ENCODE measurements at regions not wholly inside any gene's neighbourhood (a gene's known extent, or its start where the extent isn't known, plus 50 kb on each side); places are given as distances from the start of the nearest gene placed in this dataset.

- no peaks in the 10 kb centered on the region for H3K27me3 Mint-ChIP-seq (ENCODE audit: low read depth in 2 of 2)
- TF ChIP-seq, protein P1, sequence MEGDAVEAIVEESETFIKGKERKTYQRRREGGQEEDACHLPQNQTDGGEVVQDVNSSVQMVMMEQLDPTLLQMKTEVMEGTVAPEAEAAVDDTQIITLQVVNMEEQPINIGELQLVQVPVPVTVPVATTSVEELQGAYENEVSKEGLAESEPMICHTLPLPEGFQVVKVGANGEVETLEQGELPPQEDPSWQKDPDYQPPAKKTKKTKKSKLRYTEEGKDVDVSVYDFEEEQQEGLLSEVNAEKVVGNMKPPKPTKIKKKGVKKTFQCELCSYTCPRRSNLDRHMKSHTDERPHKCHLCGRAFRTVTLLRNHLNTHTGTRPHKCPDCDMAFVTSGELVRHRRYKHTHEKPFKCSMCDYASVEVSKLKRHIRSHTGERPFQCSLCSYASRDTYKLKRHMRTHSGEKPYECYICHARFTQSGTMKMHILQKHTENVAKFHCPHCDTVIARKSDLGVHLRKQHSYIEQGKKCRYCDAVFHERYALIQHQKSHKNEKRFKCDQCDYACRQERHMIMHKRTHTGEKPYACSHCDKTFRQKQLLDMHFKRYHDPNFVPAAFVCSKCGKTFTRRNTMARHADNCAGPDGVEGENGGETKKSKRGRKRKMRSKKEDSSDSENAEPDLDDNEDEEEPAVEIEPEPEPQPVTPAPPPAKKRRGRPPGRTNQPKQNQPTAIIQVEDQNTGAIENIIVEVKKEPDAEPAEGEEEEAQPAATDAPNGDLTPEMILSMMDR (IDR thresholded peaks at IDR 0.05): no peak
- Histone ChIP-seq H3K27me3 (ENCODE audit: control insufficient read depth, insufficient read depth, low read length) (no peaks in the 10 kb centered on the region), H3K4me3 (ENCODE audit: low read length) (no peak overlapping the region), H3K27ac (ENCODE audit: low read length) (no peak overlapping the region), H3K4me1 (ENCODE audit: control insufficient read depth, insufficient read depth, low read length) (no peaks in the 10 kb centered on the region), H3K36me3 (ENCODE audit: control insufficient read depth, insufficient read depth, low read length) (no peaks in the 10 kb centered on the region), H3K9me3 (ENCODE audit: control insufficient read depth, insufficient read depth, low read length) (no peaks in the 10 kb centered on the region)
- H3K36me3 Mint-ChIP-seq: no peaks in the 10 kb centered on the region
- no peak for DNase-seq
- peaks cover 6% of the 10 kb centered on the region in 2 donors for H3K9me3 Mint-ChIP-seq
- no peaks in the 10 kb centered on the region for H3K4me1 Mint-ChIP-seq
- WGBS (ENCODE audit: insufficient coverage): 87% methylated on average over 2 of the region's 3 CpGs
- no peak for ATAC-seq
- intact Hi-C loops (cut with micrococcal nuclease): no loop called here
- no peak overlapping the region for H3K27ac Mint-ChIP-seq
- no peak overlapping the region for H3K4me3 Mint-ChIP-seq
Observed at GRCh38 chr13:107743983-107744382, 471.4 kb downstream of the LIG4 start.

DNA sequence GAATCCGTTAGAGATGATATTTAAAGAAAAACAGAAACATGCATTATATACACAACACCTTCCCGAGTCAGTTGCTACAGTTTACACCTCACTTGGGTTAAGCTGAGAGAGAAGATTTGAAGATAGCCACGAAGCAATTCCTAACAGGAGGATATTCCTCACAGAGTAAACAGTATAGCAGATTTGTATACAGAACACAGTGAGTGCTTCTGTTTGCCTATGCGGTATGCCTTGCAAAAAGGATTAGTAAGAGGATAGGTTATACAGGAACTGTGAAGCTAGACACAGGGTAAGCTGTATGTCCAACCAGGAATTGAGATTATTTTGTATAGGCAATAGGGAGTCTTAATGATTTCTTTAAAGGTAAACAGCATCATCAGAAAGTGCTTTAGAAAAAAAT lies 471.8 kb downstream of the LIG4 start:
- Mint-ChIP-seq H3K27me3 (ENCODE audit: low read depth in 2 of 2) (no peaks in the 10 kb centered on the region), H3K4me3 (no peak overlapping the region), H3K36me3 (no peaks in the 10 kb centered on the region), H3K9me3 (peaks cover 6 to 8% of the 10 kb centered on the region in 2 donors), H3K27ac (no peak overlapping the region), H3K4me1 (no peaks in the 10 kb centered on the region)
- H3K27me3 ChIP-seq (ENCODE audit: control insufficient read depth, insufficient read depth, low read length): no peaks in the 10 kb centered on the region
- TF ChIP-seq, protein P1 (IDR thresholded peaks at IDR 0.05): no peak
- no peak overlapping the region for H3K27ac ChIP-seq (ENCODE audit: low read length)
- H3K36me3 ChIP-seq (ENCODE audit: control insufficient read depth, insufficient read depth, low read length): no peaks in the 10 kb centered on the region
- 61% methylated on average over 2 of the region's 4 CpGs for WGBS (ENCODE audit: insufficient coverage)
- no peak for ATAC-seq
- no peak overlapping the region for H3K4me3 ChIP-seq (ENCODE audit: low read length)
- H3K4me1 ChIP-seq (ENCODE audit: control insufficient read depth, insufficient read depth, low read length): no peaks in the 10 kb centered on the region
- H3K9me3 ChIP-seq (ENCODE audit: control insufficient read depth, insufficient read depth, low read length): no peaks in the 10 kb centered on the region
- intact Hi-C loops (cut with micrococcal nuclease): no loop called here
- no peak for DNase-seq

DNA sequence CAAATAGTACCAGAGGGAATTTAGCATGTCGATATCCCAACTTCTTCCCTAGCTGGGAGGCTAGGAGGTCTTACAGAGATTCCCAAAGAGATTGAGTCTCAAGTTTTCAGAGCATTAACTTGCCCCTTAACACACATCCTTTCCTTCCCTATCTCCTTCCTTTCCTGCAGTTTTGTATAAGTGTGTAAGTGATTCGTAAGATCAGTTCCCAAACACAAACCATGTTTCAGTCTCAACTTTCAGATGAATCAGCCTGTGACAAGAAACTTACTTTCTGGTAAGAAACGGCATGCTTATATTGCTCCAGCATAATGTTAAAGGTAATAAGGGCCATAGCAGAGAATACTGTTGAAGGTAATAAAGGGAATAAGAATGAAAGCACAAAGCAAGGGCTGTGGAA lies 472.2 kb downstream of the LIG4 start:
- H3K4me1 Mint-ChIP-seq: no peaks in the 10 kb centered on the region
- intact Hi-C loops (cut with micrococcal nuclease): no loop called here
- Histone ChIP-seq H3K4me3 (ENCODE audit: low read length) (no peak overlapping the region), H3K9me3 (ENCODE audit: control insufficient read depth, insufficient read depth, low read length) (no peaks in the 10 kb centered on the region), H3K36me3 (ENCODE audit: control insufficient read depth, insufficient read depth, low read length) (no peaks in the 10 kb centered on the region), H3K27ac (ENCODE audit: low read length) (no peak overlapping the region), H3K27me3 (ENCODE audit: control insufficient read depth, insufficient read depth, low read length) (no peaks in the 10 kb centered on the region), H3K4me1 (ENCODE audit: control insufficient read depth, insufficient read depth, low read length) (no peaks in the 10 kb centered on the region)
- H3K4me3 Mint-ChIP-seq: no peak overlapping the region
- no peak for DNase-seq
- no peak for ATAC-seq
- TF ChIP-seq, protein P1 (IDR thresholded peaks at IDR 0.05): no peak
- H3K36me3 Mint-ChIP-seq: no peaks in the 10 kb centered on the region
- peaks cover 6 to 11% of the 10 kb centered on the region in 2 donors for H3K9me3 Mint-ChIP-seq
- no peak overlapping the region for H3K27ac Mint-ChIP-seq
- 79% methylated on average over 2 of the region's 3 CpGs for WGBS (ENCODE audit: insufficient coverage)
- H3K27me3 Mint-ChIP-seq (ENCODE audit: low read depth in 2 of 2): no peaks in the 10 kb centered on the region

DNA sequence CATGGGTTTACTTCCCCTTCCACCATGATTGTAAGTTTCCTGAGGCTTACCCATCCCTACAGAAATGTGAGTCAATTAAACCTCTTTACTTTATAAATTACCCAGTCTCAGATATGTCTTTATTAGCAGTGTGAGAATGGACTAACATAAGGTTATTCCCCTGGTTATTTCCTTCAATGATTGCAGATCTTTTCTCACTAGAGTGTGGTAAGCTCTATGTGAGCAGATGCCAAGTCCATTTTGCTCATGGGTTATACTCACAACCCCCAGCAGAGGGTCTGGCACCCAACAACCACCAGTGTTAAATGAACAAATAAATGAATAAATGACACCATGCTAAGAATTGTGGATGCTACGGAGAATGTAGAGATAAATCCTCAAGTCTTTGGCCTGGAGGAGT lies 472.8 kb downstream of the LIG4 start:
- TF ChIP-seq, protein P1 (IDR thresholded peaks at IDR 0.05): no peak
- Histone ChIP-seq H3K27me3 (ENCODE audit: control insufficient read depth, insufficient read depth, low read length) (no peaks in the 10 kb centered on the region), H3K4me3 (ENCODE audit: low read length) (no peak overlapping the region), H3K36me3 (ENCODE audit: control insufficient read depth, insufficient read depth, low read length) (no peaks in the 10 kb centered on the region), H3K9me3 (ENCODE audit: control insufficient read depth, insufficient read depth, low read length) (no peaks in the 10 kb centered on the region), H3K27ac (ENCODE audit: low read length) (no peak overlapping the region), H3K4me1 (ENCODE audit: control insufficient read depth, insufficient read depth, low read length) (no peaks in the 10 kb centered on the region)
- no CpG with 5 or more reads among the region's 1 CpG for WGBS (ENCODE audit: insufficient coverage)
- Mint-ChIP-seq H3K9me3 (peaks cover 6 to 11% of the 10 kb centered on the region in 2 donors), H3K4me1 (no peaks in the 10 kb centered on the region), H3K27me3 (ENCODE audit: low read depth in 2 of 2) (no peaks in the 10 kb centered on the region), H3K4me3 (no peak overlapping the region), H3K27ac (no peak overlapping the region), H3K36me3 (no peaks in the 10 kb centered on the region)
- DNase-seq (no peak), ATAC-seq (no peak)
- intact Hi-C loops (cut with micrococcal nuclease): no loop called here

Measured in natural killer cell (primary cell).